ENCODE measurements at regions not wholly inside any gene's neighbourhood (a gene's known extent, or its start where the extent isn't known, plus 50 kb on each side); places are given as distances from the start of the nearest gene placed in this dataset.

- H4K8ac ChIP-seq (ENCODE audit: low read depth in 2 of 2, low read length in 2 of 2) = no peak overlapping the region
- dilution Hi-C loops (cut with HindIII; ENCODE audit: low sequenced_read_pairs, unreplicated experiment) (no loop called here), intact Hi-C loops (cut with micrococcal nuclease) (no loop called here), in situ Hi-C loops (cut with MboI; ENCODE audit: low sequenced_read_pairs) (no loop called here)
- no peak overlapping the region for H2AK9ac ChIP-seq (replicated peaks; ENCODE audit: low read depth, low read length, poor library complexity)
- H3K9me3 ChIP-seq (ENCODE audit: control insufficient read depth, insufficient read depth, low read length) = no peaks in the 10 kb centered on the region
- H3K4ac ChIP-seq (ENCODE audit: low read depth, low read length) = no peak overlapping the region
- CTCF ChIA-PET = no interaction called here
- no peak overlapping the region for H2AK5ac ChIP-seq (ENCODE audit: low read depth, low read length)
- H3K36me3 ChIP-seq (ENCODE audit: control insufficient read depth, insufficient read depth, low read length) = no peaks in the 10 kb centered on the region
- no peak overlapping the region for H4K91ac ChIP-seq (ENCODE audit: insufficient read depth, low read depth, low read length)
- H3K4me1 ChIP-seq (ENCODE audit: control insufficient read depth, insufficient read depth, low read length) = no peaks in the 10 kb centered on the region
- no peak overlapping the region for H3K14ac ChIP-seq (replicated peaks; ENCODE audit: low read depth, low read length)
- H4K20me1 ChIP-seq (ENCODE audit: insufficient read depth, low read length) = no peaks in the 10 kb centered on the region
- no peak overlapping the region for H3K9ac ChIP-seq (ENCODE audit: low read depth, low read length)
- H2AFZ ChIP-seq (replicated peaks; ENCODE audit: low read length, poor library complexity) = no peak overlapping the region
- POLR2A ChIA-PET (ENCODE audit: unreplicated experiment) = no interaction called here
- no peak overlapping the region for H4K5ac ChIP-seq (ENCODE audit: low read depth, low read length)
- ATAC-seq (ENCODE audit: low read depth) (no peak), DNase-seq (no peak)
- H3K56ac ChIP-seq (ENCODE audit: extremely low read depth, insufficient read depth, low read length) = no peak overlapping the region
- H3K18ac ChIP-seq (ENCODE audit: low read depth, low read length) = no peak overlapping the region
- no peak overlapping the region for H3K4me3 ChIP-seq (ENCODE audit: insufficient read depth, low read depth, low read length)
- no TSS peak for BruUV-seq (replicated peaks)
- H3K23ac ChIP-seq (ENCODE audit: low read depth, low read length) = no peak overlapping the region
- no peaks in the 10 kb centered on the region for H3K79me1 ChIP-seq (ENCODE audit: low read depth in 1 of 2, low read length in 2 of 2)
- no peak overlapping the region for H2BK20ac ChIP-seq (ENCODE audit: low read depth, low read length)
- no peaks in the 10 kb centered on the region for H3K9me1 ChIP-seq (ENCODE audit: insufficient read depth, low read length)
- TF ChIP-seq, protein P1, sequence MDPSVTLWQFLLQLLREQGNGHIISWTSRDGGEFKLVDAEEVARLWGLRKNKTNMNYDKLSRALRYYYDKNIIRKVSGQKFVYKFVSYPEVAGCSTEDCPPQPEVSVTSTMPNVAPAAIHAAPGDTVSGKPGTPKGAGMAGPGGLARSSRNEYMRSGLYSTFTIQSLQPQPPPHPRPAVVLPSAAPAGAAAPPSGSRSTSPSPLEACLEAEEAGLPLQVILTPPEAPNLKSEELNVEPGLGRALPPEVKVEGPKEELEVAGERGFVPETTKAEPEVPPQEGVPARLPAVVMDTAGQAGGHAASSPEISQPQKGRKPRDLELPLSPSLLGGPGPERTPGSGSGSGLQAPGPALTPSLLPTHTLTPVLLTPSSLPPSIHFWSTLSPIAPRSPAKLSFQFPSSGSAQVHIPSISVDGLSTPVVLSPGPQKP (IDR thresholded peaks at IDR 0.05; ENCODE audit: borderline replicate concordance, low read depth, low read length) = no peak
- TF ChIP-seq POLR2A (IDR thresholded peaks at IDR 0.05; ENCODE audit: low read depth, low read length) = no peak
- TF ChIP-seq MXI1 (IDR thresholded peaks at IDR 0.05; ENCODE audit: borderline replicate concordance, low read depth, low read length) = no peak
- TF ChIP-seq NFE2L2 (IDR thresholded peaks at IDR 0.05; ENCODE audit: low read depth, low read length) = no peak
- no peak for TF ChIP-seq BHLHE40 (IDR thresholded peaks at IDR 0.05; ENCODE audit: low read depth, low read length)
- TF ChIP-seq SMC3 (IDR thresholded peaks at IDR 0.05; ENCODE audit: low read depth, low read length) = no peak
- TF ChIP-seq CEBPB (IDR thresholded peaks at IDR 0.05; ENCODE audit: low read depth, low read length) = no peak
- TF ChIP-seq RFX5 (IDR thresholded peaks at IDR 0.05; ENCODE audit: low read depth, low read length) = no peak
- TF ChIP-seq FOS (IDR thresholded peaks at IDR 0.05; ENCODE audit: low read depth, low read length) = no peak
- TF ChIP-seq, protein P2, sequence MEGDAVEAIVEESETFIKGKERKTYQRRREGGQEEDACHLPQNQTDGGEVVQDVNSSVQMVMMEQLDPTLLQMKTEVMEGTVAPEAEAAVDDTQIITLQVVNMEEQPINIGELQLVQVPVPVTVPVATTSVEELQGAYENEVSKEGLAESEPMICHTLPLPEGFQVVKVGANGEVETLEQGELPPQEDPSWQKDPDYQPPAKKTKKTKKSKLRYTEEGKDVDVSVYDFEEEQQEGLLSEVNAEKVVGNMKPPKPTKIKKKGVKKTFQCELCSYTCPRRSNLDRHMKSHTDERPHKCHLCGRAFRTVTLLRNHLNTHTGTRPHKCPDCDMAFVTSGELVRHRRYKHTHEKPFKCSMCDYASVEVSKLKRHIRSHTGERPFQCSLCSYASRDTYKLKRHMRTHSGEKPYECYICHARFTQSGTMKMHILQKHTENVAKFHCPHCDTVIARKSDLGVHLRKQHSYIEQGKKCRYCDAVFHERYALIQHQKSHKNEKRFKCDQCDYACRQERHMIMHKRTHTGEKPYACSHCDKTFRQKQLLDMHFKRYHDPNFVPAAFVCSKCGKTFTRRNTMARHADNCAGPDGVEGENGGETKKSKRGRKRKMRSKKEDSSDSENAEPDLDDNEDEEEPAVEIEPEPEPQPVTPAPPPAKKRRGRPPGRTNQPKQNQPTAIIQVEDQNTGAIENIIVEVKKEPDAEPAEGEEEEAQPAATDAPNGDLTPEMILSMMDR (conservative IDR thresholded peaks at IDR 0.05; ENCODE audit: low read depth, low read length) = no peak
- TF ChIP-seq MAFK (IDR thresholded peaks at IDR 0.05; ENCODE audit: low read depth, low read length) = no peak
- no peak for TF ChIP-seq CHD1 (IDR thresholded peaks at IDR 0.05; ENCODE audit: low read depth, low read length)
- no peak for TF ChIP-seq RCOR1 (IDR thresholded peaks at IDR 0.05; ENCODE audit: insufficient replicate concordance, low read length)
- TF ChIP-seq MAZ (IDR thresholded peaks at IDR 0.05; ENCODE audit: borderline replicate concordance, low read depth, low read length) = no peak
- TF ChIP-seq RAD21 (IDR thresholded peaks at IDR 0.05; ENCODE audit: low read length) = no peak
- no peak overlapping the region for H2BK120ac ChIP-seq (ENCODE audit: low read depth, low read length)
- no peak overlapping the region for H3K27ac ChIP-seq (ENCODE audit: insufficient read depth, low read length)
- no peak overlapping the region for H2BK5ac ChIP-seq (ENCODE audit: low read depth, low read length, poor library complexity, severe bottlenecking)
- H2BK15ac ChIP-seq (ENCODE audit: low read depth, low read length) = no peak overlapping the region
- H3K4me2 ChIP-seq (ENCODE audit: low read depth, low read length) = no peak overlapping the region
- H3K27me3 ChIP-seq (ENCODE audit: control insufficient read depth, insufficient read depth, low read length) = no peaks in the 10 kb centered on the region
Measured at GRCh38 chr7:19565602-19566001, 143.2 kb downstream of the POLR1F start.
